ENCODE measurements at regions not wholly inside any gene's neighbourhood (a gene's known extent, or its start where the extent isn't known, plus 50 kb on each side); places are given as distances from the start of the nearest gene placed in this dataset.

- intact Hi-C loops (cut with DNase I): no loop called here
- H3K36me3 ChIP-seq (replicated peaks in 1 of 2; ENCODE audit: insufficient read depth in 1 of 2, low read depth in 2 of 2): no peaks in the 10 kb centered on the region
- no peak overlapping the region for H3K4me3 ChIP-seq
- H3K27me3 ChIP-seq: no peaks in the 10 kb centered on the region
- ATAC-seq: peak; percentile 65
- 78 to 92% methylated on average over 2 of the region's 2 CpGs for WGBS, 2 donors
- no peaks in the 10 kb centered on the region for H3K9me3 ChIP-seq
- no peak for DNase-seq
- TF ChIP-seq CTCF (IDR thresholded peaks at IDR 0.05) (no peak), POLR2A (IDR thresholded peaks at IDR 0.05) (no peak)
- H3K4me1 ChIP-seq: peaks cover 6% of the 10 kb centered on the region
- no peak overlapping the region for H3K27ac ChIP-seq
Measured at GRCh38 chr20:12737900-12738299, 270.9 kb upstream of the SPTLC3 start.

- no peak for TF ChIP-seq POLR2A (IDR thresholded peaks at IDR 0.05)
- TF ChIP-seq CTCF (IDR thresholded peaks at IDR 0.05): no peak
- DNase-seq (no peak), ATAC-seq (no peak)
- WGBS, 2 donors: 67% methylated on average over 5 of the region's 5 CpGs
- H3K27ac ChIP-seq: no peak overlapping the region
- peaks cover 6% of the 10 kb centered on the region for H3K4me1 ChIP-seq
- no peak overlapping the region for H3K4me3 ChIP-seq
- H3K9me3 ChIP-seq: no peaks in the 10 kb centered on the region
- H3K27me3 ChIP-seq: no peaks in the 10 kb centered on the region
- intact Hi-C loops (cut with DNase I): no loop called here
- H3K36me3 ChIP-seq (replicated peaks in 1 of 2; ENCODE audit: insufficient read depth in 1 of 2, low read depth in 2 of 2): no peaks in the 10 kb centered on the region
Measured at GRCh38 chr20:12740647-12741046, 268.1 kb upstream of the SPTLC3 start.

- no peak overlapping the region for H3K4me3 ChIP-seq
- ATAC-seq: no peak
- intact Hi-C loops (cut with DNase I): no loop called here
- H3K4me1 ChIP-seq: no peaks in the 10 kb centered on the region
- H3K9me3 ChIP-seq: no peaks in the 10 kb centered on the region
- H3K27me3 ChIP-seq: no peaks in the 10 kb centered on the region
- DNase-seq: no peak
- no peaks in the 10 kb centered on the region for H3K36me3 ChIP-seq (replicated peaks in 1 of 2; ENCODE audit: insufficient read depth in 1 of 2, low read depth in 2 of 2)
- no peak overlapping the region for H3K27ac ChIP-seq
- TF ChIP-seq CTCF (IDR thresholded peaks at IDR 0.05) (no peak), POLR2A (IDR thresholded peaks at IDR 0.05) (no peak)
- WGBS, 2 donors: 88 to 95% methylated on average over 2 of the region's 2 CpGs
Measured at GRCh38 chr20:12744037-12744436, 264.7 kb upstream of the SPTLC3 start.

- intact Hi-C loops (cut with DNase I): no loop called here
- 46 to 74% methylated on average over 1 of the region's 1 CpG for WGBS, 2 donors
Measured at GRCh38 chr20:12748359-12748994, 260.3 kb upstream of the SPTLC3 start.

More at GRCh38 chr20:12748359-12748994, 260.3 kb upstream of the SPTLC3 start:
- DNase-seq (no peak), ATAC-seq (no peak)
- Histone ChIP-seq H3K27ac (no peak overlapping the region), H3K4me1 (no peaks in the 10 kb centered on the region), H3K36me3 (replicated peaks in 1 of 2; ENCODE audit: insufficient read depth in 1 of 2, low read depth in 2 of 2) (no peaks in the 10 kb centered on the region), H3K4me3 (no peak overlapping the region), H3K9me3 (no peaks in the 10 kb centered on the region), H3K27me3 (no peaks in the 10 kb centered on the region)
- TF ChIP-seq POLR2A (IDR thresholded peaks at IDR 0.05): no peak
- TF ChIP-seq CTCF (IDR thresholded peaks at IDR 0.05): no peak

All from body of pancreas (tissue), 4 donors.